HepG2 (cell line): ENCODE measurements at regions not wholly inside any gene's neighbourhood (a gene's known extent, or its start where the extent isn't known, plus 50 kb on each side); places are given as distances from the start of the nearest gene placed in this dataset.

Source experiments
- ATAC-seq: fragments of 200-7000 bp; cut with Tn5 transposase; 3 replicates; pipeline ENCODE4 v1.9.1; 2020; ENCODE audit warnings: mild to moderate bottlenecking, moderate library complexity
- BruUV-seq: library from RNA; stranded (reverse); fragments of 400-500 nt; replicated peaks from 2 replicates; lab custom pipeline; 2021; lab: Mats Ljungman, UMichigan
- CTCF ChIA-PET: fragments of 300-600 bp; formaldehyde crosslinking; extraction: SDS; loops from one replicate; lab custom pipeline; 2021; ENCODE audit warnings: low total read pairs, inconsistent platforms, low intra/inter-chr PET ratio; lab: Yijun Ruan, JAX
- POLR2A ChIA-PET: fragments of 350-600 bp; sonication (Branson Sonifier 250); formaldehyde crosslinking; loops from one replicate; lab custom pipeline; 2020; ENCODE audit warnings: antibody characterized with exemption, inconsistent platforms; lab: Yijun Ruan, JAX
- DNase-seq: peaks from one replicate; pipeline ENCODE4 v3.0.0-alpha.2; 2015; ENCODE audit warnings: low spot score
- FAIRE-seq: peaks from 3 replicates; lab custom pipeline; 2011; peaks lifted over from hg19 to GRCh38; lab: Jason Lieb, UNC
- H2AFZ ChIP-seq: one replicate; pipeline ENCODE4 v1.6.1; 2011; ENCODE audit warnings: low read length, inconsistent platforms
- H3K27ac ChIP-seq: fragments of 300-600 bp; 3 replicates; pipeline ENCODE4 v1.8.0; 2011; ENCODE audit warnings: mixed run types, mild to moderate bottlenecking, mixed read lengths, low read length, inconsistent platforms; ENCODE audit not compliant: insufficient read depth; ENCODE audit errors: extremely low read length
- H3K27me3 ChIP-seq, 2 experiments: fragments of 200-600 bp in 1 of 2; 2 replicates in 1 of 2; 3 replicates in 1 of 2; pipeline versions ENCODE4 v1.6.0 to v1.8.0; 2011; ENCODE audit warnings: low read length in 2 of 2, mild to moderate bottlenecking in 2 of 2, moderate library complexity in 2 of 2, inconsistent platforms in 1 of 2; ENCODE audit not compliant: insufficient read depth in 2 of 2, control insufficient read depth in 1 of 2
- H3K36me3 ChIP-seq, 2 experiments: fragments of 200-600 bp in 1 of 2; replicated peaks in 1 of 2; 2 replicates in 1 of 2; 3 replicates in 1 of 2; pipeline versions ENCODE4 v1.5.1 to v1.8.0; 2011; ENCODE audit warnings: low read length in 2 of 2, inconsistent platforms in 1 of 2; ENCODE audit not compliant: insufficient read depth in 2 of 2, control insufficient read depth in 1 of 2
- H3K4me1 ChIP-seq: 2 replicates; pipeline ENCODE4 v1.5.1; 2012; ENCODE audit warnings: low read length, inconsistent platforms; ENCODE audit not compliant: insufficient read depth
- H3K4me2 ChIP-seq: 2 replicates; pipeline ENCODE4 v1.6.0; 2011; ENCODE audit warnings: low read depth, low read length, inconsistent platforms
- H3K4me3 ChIP-seq, 3 experiments: fragments of 200-600 bp in 1 of 3; sonication (generic), shearing (Covaris generic) in 1 of 3; replicated peaks in 1 of 3; 2 replicates each; pipeline ENCODE4 v1.5.1; 2011 to 2016; ENCODE audit warnings: low read length in 3 of 3, inconsistent platforms in 2 of 3, low read depth in 2 of 3, mild to moderate bottlenecking in 2 of 3, control low read depth in 1 of 3, mixed read lengths in 1 of 3; ENCODE audit not compliant: insufficient read depth in 1 of 3
- H3K79me2 ChIP-seq: one replicate; pipeline ENCODE4 v1.6.1; 2011; ENCODE audit warnings: low read length, inconsistent platforms; ENCODE audit not compliant: insufficient read depth
- H3K9ac ChIP-seq: 2 replicates; pipeline ENCODE4 v1.6.0; 2011; ENCODE audit warnings: mild to moderate bottlenecking, low read depth, low read length, inconsistent platforms; ENCODE audit not compliant: insufficient read depth
- H3K9me3 ChIP-seq: 2 replicates; pipeline ENCODE4 v1.5.1; 2012; ENCODE audit warnings: mild to moderate bottlenecking, low read length
- H4K20me1 ChIP-seq: 2 replicates; pipeline ENCODE4 v1.6.0; 2011; ENCODE audit warnings: inconsistent platforms, mild to moderate bottlenecking, low read length, moderate library complexity; ENCODE audit not compliant: insufficient read depth
- CHD4 ChIP-seq: fragments of 200-600 bp; sonication (generic); IDR thresholded peaks from 2 replicates; pipeline ENCODE4 v1.7.0; 2017; ENCODE audit warnings: mild to moderate bottlenecking, low read length, borderline replicate concordance
- CREB1 ChIP-seq, 2 experiments: fragments of 450-650 bp in 1 of 2; IDR thresholded peaks; 2 replicates each; pipeline ENCODE4 v1.6.1; 2016 to 2017; ENCODE audit warnings: control low read depth in 1 of 2, mild to moderate bottlenecking in 1 of 2, missing compliant biosample characterization in 1 of 2, missing genetic modification characterization in 1 of 2
- NCOR1 ChIP-seq: fragments of 200-600 bp; sonication (generic); IDR thresholded peaks from 2 replicates; pipeline ENCODE4 v1.7.0; 2017; ENCODE audit warnings: antibody characterized with exemption, low read length, borderline replicate concordance
- NFE2 ChIP-seq: sonication (generic); formaldehyde crosslinking; IDR thresholded peaks from 2 replicates; pipeline ENCODE4 v1.4.0; 2020; ENCODE audit warnings: missing genetic modification reagents
- ZBTB21 ChIP-seq: sonication (generic); formaldehyde crosslinking; IDR thresholded peaks from 2 replicates; pipeline ENCODE4 v1.4.0; 2020; ENCODE audit warnings: missing genetic modification reagents
- WGBS: methylation state at CpG from one replicate; pipeline ENCODE4 v1.1.6; 2017; ENCODE audit warnings: low lambda C conversion rate; 5-methylcytosine and 5-hydroxymethylcytosine counted together
- in situ Hi-C: cut with HindIII; loops from 2 replicates; pipeline ENCODE4 v1.10.0; 2017; ENCODE audit warnings: low pct_unique_long_range_greater_than_20kb; ENCODE audit not compliant: extremely low pct_ligation_motif_present
- intact Hi-C: fragments of 100-400 bp; cut with micrococcal nuclease; formaldehyde crosslinking; loops from one replicate; pipeline ENCODE4 v1.10.0; 2022; ENCODE audit not compliant: unreplicated experiment
- TF ChIP-seq, protein P1 (sequence below): sonication (generic); formaldehyde crosslinking; IDR thresholded peaks from 2 replicates; pipeline ENCODE4 v1.4.0; 2020; ENCODE audit warnings: missing genetic modification reagents, low read depth, mild to moderate bottlenecking, borderline replicate concordance
- TF ChIP-seq, protein P2 (sequence below): sonication (generic); formaldehyde crosslinking; IDR thresholded peaks from 2 replicates; pipeline ENCODE4 v1.4.0; 2020; ENCODE audit warnings: mild to moderate bottlenecking, missing genetic modification reagents

DNA sequence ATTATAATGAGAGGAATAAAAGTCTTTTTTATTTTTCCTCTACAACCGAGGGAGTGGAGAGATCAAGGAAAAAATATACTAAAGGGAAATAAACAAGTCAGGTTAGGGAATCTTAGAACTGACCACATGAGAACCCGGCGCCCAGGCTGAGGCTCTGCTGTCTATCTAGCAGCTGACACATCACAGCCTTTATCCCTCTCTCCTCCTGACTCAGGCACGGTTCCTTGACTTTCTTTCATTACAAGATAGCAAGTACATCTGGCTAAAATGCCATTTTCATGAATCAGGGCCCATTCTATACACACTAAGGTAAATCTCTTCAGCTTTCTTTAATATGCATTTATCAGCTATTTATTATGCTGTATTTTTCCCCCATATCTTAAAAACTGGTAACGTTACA lies 296.0 kb downstream of the TMX3 start (continued):
- TF ChIP-seq, protein P1, sequence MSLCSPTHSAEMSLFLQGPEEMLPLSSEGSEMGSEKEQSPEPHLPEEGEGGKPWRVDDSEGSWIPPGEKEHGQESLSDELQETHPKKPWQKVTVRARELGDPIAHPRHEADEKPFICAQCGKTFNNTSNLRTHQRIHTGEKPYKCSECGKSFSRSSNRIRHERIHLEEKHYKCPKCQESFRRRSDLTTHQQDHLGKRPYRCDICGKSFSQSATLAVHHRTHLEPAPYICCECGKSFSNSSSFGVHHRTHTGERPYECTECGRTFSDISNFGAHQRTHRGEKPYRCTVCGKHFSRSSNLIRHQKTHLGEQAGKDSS, result no peak
- TF ChIP-seq NCOR1 (no peak), ZBTB21 (CRISPR knock-in tag) (no peak), NFE2 (CRISPR knock-in tag) (no peak), CHD4 (no peak)

DNA sequence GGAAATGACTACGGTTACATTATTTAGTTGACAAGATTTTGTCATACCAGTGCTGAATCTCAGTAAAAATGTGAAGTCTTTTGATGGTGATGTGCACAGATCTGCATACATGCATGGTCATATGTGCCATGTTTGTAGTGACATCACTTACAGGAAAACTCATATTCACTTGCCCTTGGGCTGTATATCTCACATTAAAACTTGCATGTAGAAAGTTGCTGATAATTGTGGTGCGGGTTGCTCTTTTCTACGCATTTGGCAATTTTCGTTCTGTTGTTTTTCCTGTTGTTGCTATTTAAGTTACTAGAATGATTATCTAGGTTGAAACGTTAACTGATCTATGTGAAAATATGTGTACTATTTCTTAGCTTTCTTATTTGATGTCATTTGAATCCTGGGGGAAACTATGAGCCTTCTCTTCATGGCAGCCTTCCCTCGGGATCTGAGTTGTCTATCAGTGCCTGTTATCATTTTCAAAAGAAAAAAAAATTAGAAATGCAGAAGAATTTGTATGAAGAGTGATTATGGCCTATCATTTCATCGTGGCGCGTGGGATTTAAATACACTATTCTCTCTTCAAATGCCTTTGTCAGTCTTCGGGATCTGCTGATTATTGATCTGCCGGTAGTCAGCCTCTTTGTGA lies 296.6 kb downstream of the TMX3 start:
- no peaks in the 10 kb centered on the region for H4K20me1 ChIP-seq
- POLR2A ChIA-PET, result no interaction called here

More for the DNA sequence above, 296.6 kb downstream of the TMX3 start:
- BruUV-seq, result no TSS peak
- no peaks in the 10 kb centered on the region for H3K27me3 ChIP-seq
- 36% methylated on average over 11 of the region's 11 CpGs for WGBS
- no peak overlapping the region for H3K4me2 ChIP-seq
- CTCF ChIA-PET, result no interaction called here
- H3K9me3 ChIP-seq, result no peaks in the 10 kb centered on the region
- in situ Hi-C loops (no loop called here), intact Hi-C loops (no loop called here)
- H3K36me3 ChIP-seq, result no peaks in the 10 kb centered on the region
- H3K79me2 ChIP-seq, result no peaks in the 10 kb centered on the region
- FAIRE-seq (no peak), ATAC-seq (no peak), DNase-seq (no peak)
- TF ChIP-seq, protein P2, sequence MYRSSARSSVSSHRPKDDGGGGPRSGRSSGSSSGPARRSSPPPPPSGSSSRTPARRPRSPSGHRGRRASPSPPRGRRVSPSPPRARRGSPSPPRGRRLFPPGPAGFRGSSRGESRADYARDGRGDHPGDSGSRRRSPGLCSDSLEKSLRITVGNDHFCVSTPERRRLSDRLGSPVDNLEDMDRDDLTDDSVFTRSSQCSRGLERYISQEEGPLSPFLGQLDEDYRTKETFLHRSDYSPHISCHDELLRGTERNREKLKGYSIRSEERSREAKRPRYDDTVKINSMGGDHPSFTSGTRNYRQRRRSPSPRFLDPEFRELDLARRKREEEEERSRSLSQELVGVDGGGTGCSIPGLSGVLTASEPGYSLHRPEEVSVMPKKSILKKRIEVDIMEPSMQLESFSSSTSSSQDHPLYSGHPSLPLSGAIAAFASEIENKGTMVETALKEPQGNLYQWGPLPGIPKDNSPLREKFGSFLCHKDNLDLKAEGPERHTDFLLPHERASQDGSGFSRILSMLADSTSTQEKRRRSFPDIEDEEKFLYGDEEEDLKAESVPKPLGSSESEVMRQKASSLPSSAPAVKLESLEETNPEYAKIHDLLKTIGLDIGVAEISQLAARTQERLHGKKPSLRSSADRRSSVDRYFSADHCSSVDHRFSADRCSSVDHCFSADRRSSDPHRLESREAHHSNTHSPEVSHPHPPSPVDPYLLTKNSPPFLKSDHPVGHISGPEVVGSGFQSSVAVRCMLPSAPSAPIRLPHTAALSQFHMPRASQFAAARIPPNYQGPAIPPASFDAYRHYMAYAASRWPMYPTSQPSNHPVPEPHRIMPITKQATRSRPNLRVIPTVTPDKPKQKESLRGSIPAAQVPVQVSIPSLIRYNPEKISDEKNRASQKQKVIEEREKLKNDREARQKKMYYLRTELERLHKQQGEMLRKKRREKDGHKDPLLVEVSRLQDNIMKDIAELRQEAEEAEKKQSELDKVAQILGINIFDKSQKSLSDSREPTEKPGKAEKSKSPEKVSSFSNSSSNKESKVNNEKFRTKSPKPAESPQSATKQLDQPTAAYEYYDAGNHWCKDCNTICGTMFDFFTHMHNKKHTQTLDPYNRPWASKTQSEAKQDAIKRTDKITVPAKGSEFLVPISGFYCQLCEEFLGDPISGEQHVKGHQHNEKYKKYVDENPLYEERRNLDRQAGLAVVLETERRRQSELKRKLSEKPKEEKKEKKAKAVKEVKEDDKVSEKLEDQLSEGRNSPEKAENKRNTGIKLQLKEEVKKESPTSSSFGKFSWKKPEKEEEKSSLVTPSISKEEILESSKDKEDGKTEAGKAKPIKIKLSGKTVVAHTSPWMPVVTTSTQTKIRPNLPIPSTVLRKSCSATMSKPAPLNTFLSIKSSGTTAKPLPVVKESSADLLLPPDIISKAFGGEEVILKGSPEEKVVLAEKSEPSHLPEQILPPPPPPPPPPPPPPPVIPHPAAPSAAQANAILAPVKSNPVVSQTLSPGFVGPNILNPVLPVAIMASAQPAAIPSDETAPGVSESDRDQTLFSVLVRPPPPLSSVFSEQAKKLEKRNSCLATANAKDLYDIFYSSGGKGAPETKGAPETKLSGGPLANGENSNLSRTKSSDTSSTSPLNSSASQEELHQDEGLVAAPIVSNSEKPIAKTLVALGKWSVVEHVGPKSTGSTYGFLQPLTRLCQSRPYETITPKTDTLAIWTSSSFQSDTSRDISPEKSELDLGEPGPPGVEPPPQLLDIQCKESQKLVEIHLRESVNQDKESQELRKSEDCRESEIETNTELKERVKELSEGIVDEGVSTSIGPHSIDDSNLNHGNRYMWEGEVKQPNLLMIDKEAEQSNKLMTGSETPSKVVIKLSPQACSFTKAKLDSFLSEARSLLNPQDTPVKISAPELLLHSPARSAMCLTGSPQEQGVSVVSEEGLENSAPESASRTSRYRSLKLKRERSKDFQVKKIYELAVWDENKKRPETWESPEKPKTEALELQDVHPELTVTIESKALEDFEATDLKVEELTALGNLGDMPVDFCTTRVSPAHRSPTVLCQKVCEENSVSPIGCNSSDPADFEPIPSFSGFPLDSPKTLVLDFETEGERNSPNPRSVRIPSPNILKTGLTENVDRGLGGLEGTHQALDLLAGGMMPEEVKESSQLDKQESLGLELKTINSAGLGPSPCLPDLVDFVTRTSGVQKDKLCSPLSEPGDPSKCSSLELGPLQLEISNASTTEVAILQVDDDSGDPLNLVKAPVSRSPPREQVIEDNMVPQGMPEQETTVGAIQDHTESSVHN, result no peak
- TF ChIP-seq CREB1 (IDR thresholded peaks at IDR 0.05), result 0 out of 2 replicates have a peak, but pooled peaks have one; percentile 2
- TF ChIP-seq CREB1 (CRISPR knock-in tag; IDR thresholded peaks at IDR 0.05), result no peak
- no peak overlapping the region for H2AFZ ChIP-seq
- no peaks in the 10 kb centered on the region for H3K4me1 ChIP-seq
- no peak overlapping the region for H3K9ac ChIP-seq
- H3K27ac ChIP-seq, result no peak overlapping the region
- no peak overlapping the region for H3K4me3 ChIP-seq
